Activated CD4-positive, alpha-beta T cell treated with anti-CD3 and anti-CD28 coated beads, Interleukin-2, Interleukin-4, amounts not matched to agents 100 ng/mL and 50 ng/mL, durations not matched to agents 16 hours and 8 hours (primary cell): ENCODE measurements at regions not wholly inside any gene's neighbourhood (a gene's known extent, or its start where the extent isn't known, plus 50 kb on each side); places are given as distances from the start of the nearest gene placed in this dataset.

Source experiments
- DNase-seq: peaks from one replicate; pipeline ENCODE4 v3.0.0-alpha.2; 2020; ENCODE audit warnings: low spot score

DNA sequence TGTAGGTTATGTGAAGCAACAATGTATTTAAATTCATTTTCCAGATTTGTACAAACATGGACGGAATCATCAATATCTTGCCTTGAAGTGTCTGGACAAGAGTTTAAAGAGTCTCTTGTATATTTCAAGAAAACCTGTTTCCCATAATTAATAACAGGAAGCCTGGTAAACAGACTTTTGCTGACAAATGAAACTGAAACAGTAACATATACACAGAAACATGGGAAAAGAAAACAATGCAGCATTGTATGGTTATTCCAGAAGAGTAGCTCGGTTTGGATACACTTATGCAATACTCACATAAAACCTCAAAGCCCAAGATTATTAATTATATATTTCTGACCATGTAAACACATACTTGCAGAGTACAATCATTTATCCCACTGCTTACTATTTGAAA lies 265.5 kb downstream of the PTPRC start:
- no peak for DNase-seq

DNA sequence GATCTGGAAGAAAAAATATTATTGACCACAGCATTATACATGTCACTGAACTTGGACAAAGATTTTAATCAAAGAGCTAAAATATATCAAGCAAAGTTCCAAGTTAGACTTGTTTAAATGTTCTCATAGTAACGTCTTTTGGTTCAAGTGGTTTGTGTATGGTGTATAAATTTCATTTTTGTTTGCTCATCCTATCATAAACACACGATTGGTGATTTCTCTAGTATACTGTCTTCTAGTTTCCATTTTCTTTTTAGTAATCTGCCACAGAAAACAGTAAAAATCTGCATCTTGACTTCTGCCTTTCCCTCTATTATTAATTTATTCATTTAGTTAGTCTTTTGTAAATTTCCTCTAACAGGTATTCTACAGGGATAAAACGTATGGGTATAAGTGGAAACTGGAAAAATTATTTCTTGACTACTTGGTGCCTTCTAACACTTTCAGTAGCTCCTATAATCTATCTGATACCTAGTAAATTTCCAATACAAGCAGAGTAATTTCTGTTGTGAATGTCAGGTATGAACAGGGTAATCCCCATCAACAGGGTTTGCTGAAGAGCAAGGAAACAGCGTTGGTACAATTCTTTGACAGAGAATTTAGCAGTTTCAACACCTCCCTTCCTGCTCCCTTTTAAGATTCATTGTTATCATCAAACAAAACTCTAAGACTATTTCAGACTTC lies 268.0 kb downstream of the PTPRC start:
- DNase-seq: no peak

DNA sequence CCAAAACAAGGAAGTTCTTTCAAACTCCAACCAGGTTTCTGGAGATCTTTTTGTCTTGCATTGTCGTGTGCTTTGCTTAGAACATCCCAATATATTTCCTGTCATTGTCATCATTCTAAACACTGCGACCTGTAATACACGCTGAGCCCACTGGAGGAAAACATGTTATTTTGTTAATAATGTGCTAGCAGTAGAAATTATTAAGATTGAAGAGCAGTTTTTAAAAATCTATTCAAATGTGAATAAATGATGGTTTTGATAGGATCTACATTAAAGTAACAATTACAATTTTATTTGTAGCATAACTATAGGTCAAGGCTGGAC lies 268.5 kb downstream of the PTPRC start:
- no peak for DNase-seq

DNA sequence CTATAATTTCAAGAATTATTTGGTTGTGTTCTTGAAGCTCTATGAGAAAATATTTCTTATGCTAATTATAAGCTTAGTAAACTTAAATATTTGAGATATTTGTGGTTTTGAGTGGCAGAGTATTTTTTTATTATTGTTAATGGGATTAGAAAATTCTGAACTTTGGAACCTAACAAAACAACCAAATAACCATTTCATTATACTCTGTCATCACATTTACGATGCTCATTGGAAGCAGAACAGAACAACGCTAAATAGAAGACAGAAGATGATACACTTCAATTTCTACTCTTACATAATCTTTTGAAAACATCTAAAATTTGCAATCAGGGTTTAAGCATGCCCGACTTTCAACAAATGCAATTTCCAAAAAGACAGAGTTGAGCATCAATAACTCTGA lies 270.2 kb downstream of the PTPRC start:
- no peak for DNase-seq

DNA sequence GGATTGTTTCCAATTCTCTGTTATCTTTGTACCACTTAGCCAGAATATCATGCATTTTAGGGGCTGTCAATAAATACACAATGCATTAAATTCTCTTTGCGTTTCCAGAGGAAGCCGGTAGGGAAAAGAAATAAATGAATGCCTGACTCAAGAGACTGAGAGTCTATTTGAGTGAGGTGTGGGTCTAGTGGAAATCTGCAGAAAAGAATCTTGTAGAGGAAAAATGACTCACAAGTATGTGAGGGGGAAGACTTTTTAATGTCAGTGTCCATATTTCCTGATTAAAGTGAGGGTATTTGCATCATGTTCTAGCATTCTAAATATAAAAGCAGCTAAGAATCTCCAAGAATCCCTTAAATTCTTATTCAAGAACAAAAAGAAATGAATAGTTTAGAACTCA lies 271.1 kb downstream of the PTPRC start:
- DNase-seq: no peak

GRCh38 chr1:198910816-198911215 lies 272.0 kb downstream of the PTPRC start:
- DNase-seq: no peak

DNA sequence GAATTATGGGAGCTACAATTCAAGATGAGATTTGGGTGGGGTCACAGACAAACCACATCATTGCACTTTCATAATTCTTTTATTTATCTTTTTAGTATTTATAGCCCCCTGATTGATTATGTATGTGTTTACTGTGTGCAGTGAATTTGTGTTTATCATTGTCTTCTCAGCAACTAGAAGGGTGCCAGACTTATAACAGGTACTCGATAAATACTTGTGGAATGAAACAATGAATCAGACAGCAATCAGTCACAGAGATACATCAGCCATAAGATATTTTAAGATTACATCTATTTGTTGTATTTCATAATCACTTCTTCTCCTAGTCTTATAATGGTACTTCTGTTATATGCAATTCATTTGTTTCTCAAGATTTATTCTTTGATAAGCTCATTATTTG lies 273.2 kb downstream of the PTPRC start:
- DNase-seq: no peak

DNA sequence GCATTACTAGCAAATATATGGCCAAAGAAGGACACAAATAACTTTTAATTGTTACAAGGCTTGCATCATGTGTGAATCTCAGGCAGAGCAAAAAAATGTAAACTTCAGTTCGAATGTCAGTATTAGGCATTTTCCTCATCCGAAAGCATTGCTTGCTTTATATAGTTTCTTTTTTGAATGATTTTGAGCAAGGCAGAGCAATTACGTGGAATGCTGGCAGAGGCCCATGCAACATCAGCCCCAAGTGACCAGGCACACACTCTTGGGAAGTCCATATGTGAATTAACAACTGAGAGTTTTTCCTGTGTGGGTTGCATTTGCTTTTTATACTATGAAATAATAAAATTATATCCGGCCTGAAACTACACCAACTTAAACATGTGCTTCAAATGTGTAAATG lies 274.8 kb downstream of the PTPRC start:
- DNase-seq: no peak

DNA sequence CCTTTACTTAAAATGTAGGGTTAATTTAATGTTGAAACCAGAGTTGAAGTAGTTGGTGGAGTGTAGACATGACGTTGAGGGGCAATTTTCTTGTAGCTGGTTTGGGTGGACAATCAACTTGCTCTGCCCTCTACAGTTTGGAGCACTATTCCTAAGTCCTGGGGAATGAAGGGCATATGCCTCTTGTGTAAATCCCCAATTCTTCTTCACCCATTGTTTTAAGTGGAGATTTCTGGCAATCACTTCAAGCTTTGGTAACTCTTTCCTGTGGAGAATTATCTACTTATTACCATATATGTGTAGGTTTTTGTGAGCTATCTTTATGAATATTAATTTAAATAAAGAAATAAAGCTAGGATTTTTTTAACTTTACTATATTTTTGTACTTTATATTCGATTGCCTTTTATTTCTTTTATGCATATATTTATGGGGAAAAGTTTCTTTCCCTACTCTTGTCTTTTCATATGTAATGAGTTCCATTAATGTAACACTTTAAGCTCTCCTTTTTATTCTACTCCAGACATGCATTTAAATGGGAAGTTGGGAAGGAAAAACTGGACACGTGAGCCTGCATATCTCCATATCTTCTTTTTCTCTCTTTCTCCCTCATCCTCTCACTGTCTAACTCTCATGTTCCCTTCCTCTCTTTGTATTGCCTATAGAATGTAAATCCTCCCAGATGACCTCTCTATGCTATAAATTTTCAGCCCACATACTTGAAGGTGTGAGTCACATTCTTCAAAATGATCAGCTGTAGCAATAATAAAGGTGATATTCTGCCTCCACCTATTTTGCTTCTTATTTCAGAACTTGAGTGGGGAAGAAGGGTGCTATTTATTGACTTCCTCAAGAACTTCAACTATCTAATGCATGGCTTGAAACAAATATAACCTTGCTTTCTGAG lies 276.7 kb downstream of the PTPRC start:
- DNase-seq: no peak

GRCh38 chr1:198917226-198917625 lies 278.4 kb downstream of the PTPRC start:
- no peak for DNase-seq

DNA sequence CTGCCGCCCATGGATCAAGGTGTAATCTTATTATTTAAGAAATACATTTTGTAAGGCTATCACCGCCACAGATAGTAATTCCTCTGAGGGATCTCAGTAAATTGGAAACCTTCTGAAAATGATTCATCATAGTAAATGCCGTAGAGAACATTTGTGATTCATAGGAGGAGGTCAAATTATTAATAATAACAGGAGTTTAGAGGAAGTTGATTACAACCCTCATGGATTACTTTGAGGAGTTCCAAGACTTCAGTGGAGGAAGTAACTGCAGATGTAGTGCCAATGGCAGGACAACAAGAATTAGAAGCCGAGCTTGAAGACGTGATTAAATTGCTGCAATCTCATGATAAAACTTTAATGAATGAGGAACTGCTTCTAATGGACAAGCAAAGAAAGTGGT lies 280.1 kb downstream of the PTPRC start:
- DNase-seq: no peak

DNA sequence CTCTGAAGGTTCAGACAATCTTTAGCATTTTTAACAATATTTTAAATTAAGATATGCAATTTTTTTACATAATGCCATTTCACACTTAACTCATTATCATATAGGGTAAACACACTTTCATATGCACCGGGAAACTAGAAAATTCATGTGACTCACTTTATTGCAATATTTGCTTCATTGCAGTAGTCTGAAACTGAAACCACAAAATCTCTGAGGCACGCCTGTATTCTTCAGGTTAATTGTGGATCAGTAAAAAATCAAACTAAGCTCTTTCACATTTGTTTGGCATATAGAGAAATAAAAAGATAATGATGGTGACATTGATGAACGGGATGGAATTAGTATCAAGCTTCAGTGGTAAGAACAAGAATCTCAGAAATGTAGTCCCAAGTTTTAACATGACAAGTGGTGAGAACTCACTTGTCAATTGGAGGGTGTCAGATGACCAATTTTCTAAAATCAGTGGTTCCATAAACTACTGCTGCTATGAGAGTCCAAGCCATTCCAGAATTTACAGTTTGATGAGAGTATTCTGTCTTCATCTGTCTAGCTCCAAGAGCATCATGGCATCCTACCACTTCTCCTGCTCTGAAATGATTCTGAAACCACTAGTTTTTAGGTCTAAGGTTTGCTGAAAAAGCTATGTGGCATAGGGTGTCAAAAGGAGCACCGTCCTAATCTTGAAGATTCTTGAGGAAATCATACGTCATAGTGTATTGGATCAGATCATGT lies 281.0 kb downstream of the PTPRC start:
- peak; percentile 82 for DNase-seq

DNA sequence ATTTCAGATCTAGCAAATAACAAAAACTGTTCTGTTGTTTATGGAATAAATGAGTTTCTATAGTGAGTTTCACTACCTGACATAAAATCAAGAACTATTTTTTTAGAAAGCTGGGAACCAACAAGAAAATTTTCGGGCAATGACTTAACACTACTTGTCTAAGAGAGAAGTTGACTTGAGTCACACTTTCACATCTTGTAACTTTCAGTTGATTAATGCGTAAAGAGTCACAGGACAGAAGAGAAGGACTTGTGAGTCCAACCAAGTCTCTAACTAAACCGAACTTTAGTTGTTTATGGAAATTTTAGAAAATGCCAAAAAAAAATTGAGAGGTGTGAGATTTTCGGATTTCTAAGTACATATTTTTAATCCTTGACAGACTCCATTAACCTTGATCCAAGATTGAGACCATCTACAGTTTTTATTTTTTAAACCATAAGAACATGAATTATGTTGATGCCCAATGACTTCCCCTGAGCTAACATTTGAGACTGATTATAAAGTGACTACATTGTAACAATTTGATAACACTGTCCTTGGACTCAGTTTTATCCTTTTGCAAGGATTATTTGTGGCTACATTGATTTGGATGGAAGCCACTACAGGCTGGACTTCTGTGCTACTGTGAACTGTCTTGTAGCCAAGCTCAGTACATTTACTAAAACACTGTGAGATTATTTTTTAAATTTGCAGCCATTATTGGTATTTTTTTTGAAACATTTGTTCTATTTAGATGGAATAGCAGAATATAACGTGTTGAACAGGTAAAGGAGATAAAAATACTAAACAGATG lies 284.0 kb downstream of the PTPRC start:
- peak; percentile 78 for DNase-seq

DNA sequence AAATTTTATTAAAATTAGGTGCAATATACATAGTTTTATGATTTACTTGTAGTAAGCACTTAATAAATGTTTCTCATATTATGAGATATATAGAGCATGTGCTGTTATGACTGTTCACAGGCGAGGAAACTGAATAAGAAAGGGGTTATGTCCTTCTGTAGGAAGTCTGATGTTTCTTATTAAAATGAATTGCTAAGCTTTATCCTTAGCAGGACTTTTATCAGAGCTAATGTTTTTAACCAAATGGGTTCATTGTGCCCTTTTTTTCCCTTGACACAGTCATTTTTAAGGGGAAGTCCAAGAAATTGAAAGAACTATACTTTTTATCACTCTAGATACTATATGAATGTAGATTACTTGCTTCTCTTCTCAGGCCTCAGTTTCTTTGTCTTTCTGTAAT lies 285.2 kb downstream of the PTPRC start:
- no peak for DNase-seq

- no peak for DNase-seq
Observed at GRCh38 chr1:198925567-198925966, 286.7 kb downstream of the PTPRC start.

DNA sequence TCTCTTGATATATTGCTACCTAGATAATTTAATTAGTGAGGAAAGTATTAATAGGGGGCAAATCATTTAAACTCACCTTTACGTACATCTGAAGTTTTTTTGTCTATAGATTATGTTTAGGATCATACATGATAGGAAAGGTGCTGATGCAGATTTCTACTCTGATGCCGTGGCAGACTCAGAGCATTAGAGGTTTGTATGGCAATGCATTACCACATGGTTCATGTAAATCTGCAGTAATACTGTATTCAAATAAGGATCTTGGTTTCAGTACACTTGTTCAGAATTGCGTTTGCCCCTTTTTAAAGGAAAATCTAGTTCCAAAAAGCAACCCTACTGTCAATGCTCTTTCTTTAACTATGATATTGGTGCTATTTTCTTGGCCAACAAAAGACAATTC lies 288.3 kb downstream of the PTPRC start:
- DNase-seq: no peak

GRCh38 chr1:198929111-198929604 lies 290.3 kb downstream of the PTPRC start:
- DNase-seq: no peak

GRCh38 chr1:198929961-198930599 lies 291.2 kb downstream of the PTPRC start:
- peak; percentile 73 for DNase-seq

DNA sequence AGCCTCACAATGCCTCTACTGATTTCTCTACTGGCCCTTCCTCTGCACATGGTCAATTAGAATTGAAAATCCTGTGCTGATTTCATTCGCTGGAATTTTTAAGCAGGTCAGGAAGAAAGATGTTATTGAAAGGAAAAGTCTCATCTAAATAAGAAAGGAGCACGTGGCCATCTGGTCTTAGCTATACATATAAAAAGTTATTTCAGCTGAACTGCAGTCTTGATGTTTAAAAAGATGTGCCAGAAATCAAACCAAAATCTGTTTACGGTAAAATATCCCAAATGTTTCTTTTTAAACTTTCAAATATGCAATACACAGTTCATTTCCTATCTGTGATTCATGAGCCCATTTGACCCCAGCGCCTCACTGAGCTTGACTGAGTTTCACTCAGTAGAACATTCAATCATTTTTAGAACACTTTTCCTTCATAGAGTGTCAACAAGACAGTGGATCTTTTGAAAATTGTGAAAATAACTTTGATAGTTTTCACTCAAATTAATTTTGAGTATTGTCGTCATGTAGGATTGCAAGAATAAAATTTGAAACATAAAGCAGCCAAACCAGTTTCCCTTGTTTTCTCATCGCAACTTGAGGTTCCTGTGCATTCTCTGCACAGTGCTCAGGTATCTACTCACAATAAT lies 293.6 kb downstream of the PTPRC start:
- DNase-seq: no peak

GRCh38 chr1:198933515-198934222 lies 294.8 kb downstream of the PTPRC start:
- DNase-seq: no peak
